Thymus (tissue), 11 donors: ENCODE measurements at regions not wholly inside any gene's neighbourhood (a gene's known extent, or its start where the extent isn't known, plus 50 kb on each side); places are given as distances from the start of the nearest gene placed in this dataset.

Experiments
- DNase-seq, 9 donors: peaks; one replicate each; pipeline ENCODE4 v3.0.0-alpha.2; 2013; ENCODE audit warnings: low spot score in 9 of 9, low read depth in 6 of 9, missing footprints in 1 of 9
- H3K27ac ChIP-seq, 2 donors: one replicate each; pipeline ENCODE4 v1.5.1; 2013; ENCODE audit warnings: control low read depth in 1 of 2, low read depth in 1 of 2, low read length in 1 of 2, mild to moderate bottlenecking in 1 of 2, moderate library complexity in 1 of 2
- H3K27me3 ChIP-seq, 2 donors: one replicate each; pipeline ENCODE4 v1.5.1; 2013; ENCODE audit warnings: low read length in 1 of 2; ENCODE audit not compliant: control insufficient read depth in 2 of 2, insufficient read depth in 1 of 2
- H3K36me3 ChIP-seq, 2 donors: one replicate each; pipeline ENCODE4 v1.5.1; 2013; ENCODE audit warnings: low read length in 1 of 2, mild to moderate bottlenecking in 1 of 2, moderate library complexity in 1 of 2; ENCODE audit not compliant: control insufficient read depth in 2 of 2, insufficient read depth in 2 of 2
- H3K4me1 ChIP-seq, 2 donors: one replicate each; pipeline ENCODE4 v1.5.1; 2013; ENCODE audit warnings: low read length in 2 of 2; ENCODE audit not compliant: control insufficient read depth in 2 of 2, insufficient read depth in 2 of 2
- H3K4me3 ChIP-seq, 2 donors: one replicate each; pipeline ENCODE4 v1.5.1; 2013; ENCODE audit warnings: low read length in 2 of 2, control low read depth in 1 of 2, mild to moderate bottlenecking in 1 of 2
- H3K9me3 ChIP-seq, 2 donors: one replicate each; pipeline ENCODE4 v1.5.1; 2013; ENCODE audit warnings: low read length in 1 of 2, mild to moderate bottlenecking in 1 of 2; ENCODE audit not compliant: control insufficient read depth in 2 of 2, insufficient read depth in 1 of 2
- WGBS: extraction: QIAGEN DNeasy Blood & Tissue Kit; methylation state at CpG from one replicate; pipeline ENCODE4 v1.1.7; 2013; 5-methylcytosine and 5-hydroxymethylcytosine counted together
- donor health status: healthy.

DNA sequence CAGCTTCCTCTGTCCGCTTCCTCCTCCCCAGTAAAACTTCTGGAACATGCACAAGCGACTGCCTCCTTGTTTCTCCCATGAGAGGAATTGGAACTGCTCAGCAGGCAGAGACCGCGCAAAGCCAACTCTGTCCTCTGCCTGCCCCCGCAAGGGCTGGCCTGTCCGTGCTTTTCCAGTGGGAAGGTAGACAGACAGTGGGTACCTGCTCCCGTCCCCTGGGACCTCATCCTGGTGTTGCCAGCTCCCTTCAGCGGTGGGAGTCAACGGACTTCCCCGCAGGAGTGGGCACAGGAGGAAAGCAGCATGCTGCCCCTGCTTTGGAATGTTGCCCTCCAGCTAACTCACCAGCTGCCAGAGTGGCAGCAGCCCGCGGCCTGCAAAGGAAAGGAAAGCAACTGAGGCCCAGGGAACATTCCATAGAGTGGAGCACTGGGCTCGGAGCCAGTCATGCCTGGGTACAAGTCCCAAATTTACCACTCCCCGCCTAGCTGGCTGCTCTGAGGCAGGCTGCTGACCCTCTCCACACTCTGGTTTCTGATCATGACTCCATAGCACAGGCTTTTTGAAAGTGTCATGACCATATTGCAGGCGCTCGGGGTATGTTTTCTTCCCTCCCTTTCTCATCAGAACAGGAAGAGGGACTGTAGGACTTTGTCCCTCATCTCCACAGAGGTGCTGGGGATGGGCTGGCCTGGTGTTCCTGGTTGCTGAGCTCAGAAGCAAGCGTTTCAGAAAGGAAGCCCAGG, 89.2 kb upstream of the CLMN start:
- Histone ChIP-seq H3K9me3 (no peaks in the 10 kb centered on the region), H3K27ac (no peak overlapping the region), H3K4me1 (no peaks in the 10 kb centered on the region), H3K36me3 (no peaks in the 10 kb centered on the region), H3K4me3 (no peak overlapping the region), H3K27me3 (no peaks in the 10 kb centered on the region)
- WGBS, result 94% methylated on average over 17 of the region's 17 CpGs
- DNase-seq, result no peak

DNA sequence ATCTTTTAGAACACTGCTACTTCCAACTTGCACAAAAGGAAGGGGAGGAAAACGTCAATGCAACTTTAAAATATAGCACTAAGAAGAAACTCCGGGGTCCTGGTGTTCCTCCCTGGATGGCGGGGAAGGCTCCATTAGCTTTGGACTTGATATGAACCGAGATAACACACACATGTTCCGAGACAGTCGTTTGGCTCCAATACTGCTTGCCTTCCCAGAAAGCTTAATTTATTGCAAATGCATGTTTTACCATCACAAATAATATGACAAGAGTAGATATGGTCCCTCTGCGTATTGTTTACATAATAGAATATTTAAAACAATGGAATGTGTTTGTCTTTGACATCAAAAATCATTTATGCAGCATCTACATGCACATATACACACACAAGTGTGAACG, 87.6 kb upstream of the CLMN start:
- DNase-seq, result no peak
- H3K27ac ChIP-seq, result no peak overlapping the region
- no peaks in the 10 kb centered on the region for H3K36me3 ChIP-seq
- H3K4me1 ChIP-seq, result no peaks in the 10 kb centered on the region
- WGBS, result 94% methylated on average over 8 of the region's 8 CpGs
- H3K9me3 ChIP-seq, result no peaks in the 10 kb centered on the region
- H3K4me3 ChIP-seq, result no peak overlapping the region
- no peaks in the 10 kb centered on the region for H3K27me3 ChIP-seq

DNA sequence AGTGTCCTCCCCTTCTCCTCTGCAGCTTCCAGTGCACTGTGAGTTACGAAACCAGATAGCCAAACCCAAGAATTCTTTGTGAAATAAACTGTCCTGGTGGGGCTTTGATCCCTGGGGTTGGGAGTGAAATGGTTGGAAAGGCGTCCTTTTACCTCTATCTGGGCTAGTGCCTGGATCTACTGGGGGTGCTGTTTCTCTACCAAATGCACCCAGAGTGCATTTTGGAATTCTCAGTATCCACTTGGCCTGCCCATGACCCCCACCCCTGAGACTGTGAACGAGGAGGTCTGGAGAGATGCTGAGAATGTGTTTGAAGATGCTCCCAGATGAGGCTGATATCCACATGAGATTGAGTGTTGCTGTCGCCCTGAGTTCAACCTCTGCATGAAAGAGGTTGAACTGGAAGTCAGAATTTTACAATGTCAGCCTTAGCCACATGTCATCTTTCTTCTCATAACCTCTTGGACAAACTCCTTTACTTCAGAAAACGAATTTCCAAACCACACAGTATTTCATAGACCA, 87.1 kb upstream of the CLMN start:
- 89% methylated on average over 5 of the region's 5 CpGs for WGBS
- H3K36me3 ChIP-seq, result no peaks in the 10 kb centered on the region
- no peak overlapping the region for H3K27ac ChIP-seq
- H3K9me3 ChIP-seq, result no peaks in the 10 kb centered on the region
- no peak for DNase-seq
- no peaks in the 10 kb centered on the region for H3K4me1 ChIP-seq
- H3K27me3 ChIP-seq, result no peaks in the 10 kb centered on the region
- H3K4me3 ChIP-seq, result no peak overlapping the region

DNA sequence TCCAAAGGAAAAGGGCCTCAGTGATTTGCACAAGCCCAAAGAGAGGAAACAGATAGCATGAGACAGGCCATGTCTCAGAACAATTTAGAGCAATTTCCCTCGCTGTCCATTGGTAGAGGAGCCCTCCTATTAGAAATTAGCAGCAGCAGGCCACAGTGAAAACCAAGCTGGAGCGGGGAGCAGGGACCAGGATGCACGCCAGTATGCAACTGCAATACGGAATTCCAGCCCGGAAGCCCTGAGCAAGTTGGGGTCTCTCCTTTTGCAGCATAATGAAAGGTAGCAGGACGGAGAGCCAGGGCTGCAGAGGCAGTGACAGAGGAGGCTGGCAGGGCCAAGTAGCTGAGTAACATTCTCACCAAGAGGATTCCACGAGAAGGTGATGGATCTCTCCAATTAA, 84.9 kb upstream of the CLMN start:
- H3K27me3 ChIP-seq, result no peaks in the 10 kb centered on the region
- no peaks in the 10 kb centered on the region for H3K36me3 ChIP-seq
- no peaks in the 10 kb centered on the region for H3K9me3 ChIP-seq
- no peak overlapping the region for H3K4me3 ChIP-seq
- no peaks in the 10 kb centered on the region for H3K4me1 ChIP-seq
- no peak for DNase-seq
- WGBS, result 91% methylated on average over 7 of the region's 7 CpGs
- H3K27ac ChIP-seq, result no peak overlapping the region

DNA sequence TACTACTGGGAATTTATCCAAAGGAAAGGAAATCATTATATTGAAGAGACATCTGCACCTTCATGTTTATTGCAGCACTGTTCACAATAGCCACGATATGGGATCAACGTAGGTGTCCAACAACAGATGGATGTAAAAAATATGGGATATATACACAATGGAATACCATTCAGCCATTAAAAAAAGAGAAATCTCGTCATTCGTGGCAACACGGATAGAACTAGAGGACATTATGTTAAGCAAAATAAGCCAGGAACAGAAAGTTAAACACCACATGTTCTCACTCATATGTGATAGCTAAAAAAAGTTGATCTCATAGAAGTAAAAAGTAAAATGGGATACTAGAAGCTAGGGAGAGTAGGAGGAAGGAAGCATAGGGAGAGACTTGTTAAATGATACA, 82.9 kb upstream of the CLMN start:
- Histone ChIP-seq H3K4me3 (no peak overlapping the region), H3K27me3 (no peaks in the 10 kb centered on the region), H3K27ac (no peak overlapping the region), H3K36me3 (no peaks in the 10 kb centered on the region), H3K4me1 (no peaks in the 10 kb centered on the region), H3K9me3 (no peaks in the 10 kb centered on the region)
- WGBS, result 88% methylated on average over 5 of the region's 5 CpGs
- DNase-seq, result no peak

DNA sequence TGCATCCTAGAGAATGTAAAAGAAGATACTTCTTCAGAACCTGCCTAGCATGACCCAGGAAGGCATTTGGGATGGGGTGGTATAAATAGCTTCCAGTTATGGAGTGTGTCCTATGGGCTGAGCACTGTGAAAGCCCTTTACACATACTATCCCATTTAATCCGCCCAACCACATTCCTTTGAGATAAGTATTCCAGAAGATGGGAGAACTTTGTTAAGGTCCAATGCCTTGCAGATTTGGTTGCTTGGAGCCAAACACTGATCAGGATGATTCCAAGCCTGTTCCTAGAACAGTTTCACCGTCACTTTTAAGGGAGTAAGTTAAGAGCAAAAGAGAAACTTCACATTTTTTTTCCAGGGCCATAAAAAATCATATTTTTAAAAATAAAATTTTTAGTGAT, 82.5 kb upstream of the CLMN start:
- no peak for DNase-seq
- WGBS, result 98% methylated on average over 2 of the region's 2 CpGs
- no peaks in the 10 kb centered on the region for H3K27me3 ChIP-seq
- no peaks in the 10 kb centered on the region for H3K36me3 ChIP-seq
- H3K27ac ChIP-seq, result no peak overlapping the region
- no peak overlapping the region for H3K4me3 ChIP-seq
- H3K4me1 ChIP-seq, result no peaks in the 10 kb centered on the region
- no peaks in the 10 kb centered on the region for H3K9me3 ChIP-seq

DNA sequence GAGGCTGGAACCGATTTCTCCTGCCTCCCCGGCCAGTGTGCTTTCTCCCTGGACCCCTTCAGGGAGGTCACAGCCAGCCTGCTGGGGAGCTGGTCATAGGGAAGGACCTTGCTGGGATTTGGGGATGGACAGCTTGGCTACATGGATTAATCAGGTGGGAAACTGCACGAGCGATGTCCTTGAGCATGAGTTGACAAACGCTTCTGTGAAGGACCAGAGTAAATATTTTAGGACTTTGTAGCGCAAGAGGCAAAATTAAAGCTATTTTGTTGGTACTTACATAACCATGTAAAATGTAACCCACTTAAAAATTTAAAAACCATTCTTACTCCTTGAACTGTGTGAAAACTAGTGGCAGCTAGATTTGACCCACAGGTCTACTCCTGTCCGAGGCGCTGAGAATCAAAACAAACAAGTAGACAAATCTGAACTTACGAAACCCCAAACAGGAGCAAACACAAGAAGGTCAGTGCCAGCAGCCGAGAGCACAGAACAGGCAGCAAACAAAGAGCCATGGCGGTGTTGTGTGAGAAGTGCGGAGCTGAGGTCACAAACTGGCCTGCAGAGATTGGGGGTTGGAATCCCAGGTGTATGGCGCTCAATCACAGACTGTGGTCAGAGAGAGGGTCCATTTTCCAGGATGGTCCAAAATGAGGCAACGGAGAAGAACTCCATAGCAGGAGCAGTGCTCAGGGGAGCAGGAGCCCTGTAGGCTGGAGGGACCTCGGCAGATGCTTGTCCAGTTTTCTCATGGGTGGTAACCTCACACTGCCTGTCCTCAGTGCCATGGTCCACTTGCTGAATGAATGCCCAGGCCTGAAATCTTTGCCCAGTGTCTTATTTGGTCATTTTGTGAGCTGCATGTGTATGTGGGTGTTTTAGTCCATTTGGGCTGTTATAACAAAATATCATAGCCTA, 79.2 kb upstream of the CLMN start:
- Histone ChIP-seq H3K9me3 (no peaks in the 10 kb centered on the region), H3K36me3 (no peaks in the 10 kb centered on the region), H3K4me3 (no peak overlapping the region), H3K27me3 (no peaks in the 10 kb centered on the region), H3K27ac (no peak overlapping the region), H3K4me1 (no peaks in the 10 kb centered on the region)
- WGBS, result 97% methylated on average over 15 of the region's 15 CpGs
- DNase-seq, result no peak

DNA sequence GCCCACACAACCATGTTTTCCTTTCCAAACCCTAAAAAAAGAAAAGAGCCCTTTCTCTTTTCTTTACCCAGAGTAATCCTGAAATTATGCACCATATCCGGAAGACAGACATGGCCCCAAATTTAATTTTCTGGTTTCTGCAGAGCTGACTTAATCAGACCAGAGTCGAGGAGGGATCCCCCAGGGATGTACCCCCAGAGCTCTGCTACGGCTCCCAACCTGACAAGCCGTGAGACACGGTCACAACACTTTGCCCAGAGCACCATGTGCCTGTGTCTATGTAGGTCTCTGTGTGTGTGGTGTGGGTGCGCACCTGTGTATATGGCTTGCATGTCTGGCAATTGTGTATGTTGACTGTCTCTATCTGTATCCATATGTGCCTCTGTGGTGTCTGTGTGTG, 77.6 kb upstream of the CLMN start:
- no peak for DNase-seq
- H3K9me3 ChIP-seq, result no peaks in the 10 kb centered on the region
- no peak overlapping the region for H3K4me3 ChIP-seq
- WGBS, result 98% methylated on average over 6 of the region's 6 CpGs
- no peaks in the 10 kb centered on the region for H3K36me3 ChIP-seq
- no peak overlapping the region for H3K27ac ChIP-seq
- no peaks in the 10 kb centered on the region for H3K4me1 ChIP-seq
- H3K27me3 ChIP-seq, result no peaks in the 10 kb centered on the region

DNA sequence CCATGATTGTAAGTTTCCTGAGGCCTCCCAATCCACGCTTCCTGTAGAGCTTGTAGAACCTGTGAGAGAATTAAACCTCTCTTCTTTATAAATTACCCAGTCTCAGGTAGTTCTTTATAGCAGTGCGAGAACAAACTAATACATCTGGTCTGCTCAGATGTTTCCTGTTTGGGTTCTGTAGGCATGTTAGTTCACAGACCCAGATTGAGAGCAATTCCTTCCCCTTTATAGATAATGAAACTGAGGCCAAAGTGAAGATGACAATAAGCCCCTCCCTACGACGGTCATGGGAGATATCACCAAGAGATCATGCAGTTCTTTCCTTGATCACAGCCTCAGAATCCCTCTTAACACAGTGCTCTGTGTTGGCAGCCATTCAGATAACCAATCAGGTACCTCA, 76.5 kb upstream of the CLMN start:
- no peaks in the 10 kb centered on the region for H3K36me3 ChIP-seq
- H3K27ac ChIP-seq, result no peak overlapping the region
- H3K27me3 ChIP-seq, result no peaks in the 10 kb centered on the region
- no peaks in the 10 kb centered on the region for H3K9me3 ChIP-seq
- WGBS, result 26% methylated on average over 4 of the region's 4 CpGs
- no peak for DNase-seq
- H3K4me3 ChIP-seq, result no peak overlapping the region
- no peaks in the 10 kb centered on the region for H3K4me1 ChIP-seq
